ENCODE measurements at regions not wholly inside any gene's neighbourhood (a gene's known extent, or its start where the extent isn't known, plus 50 kb on each side); places are given as distances from the start of the nearest gene placed in this dataset.
"Not testable (repeated sequence)": the region's sequence is repeated elsewhere in the genome, so short reads cannot be mapped to it uniquely, and the experiment has no call there.

- TF ChIP-seq CTCF (IDR thresholded peaks at IDR 0.05; ENCODE audit: low read depth, low read length) (no peak), POLR2A (IDR thresholded peaks at IDR 0.05; ENCODE audit: extremely low read depth, insufficient read length) (no peak), MAX (IDR thresholded peaks at IDR 0.05; ENCODE audit: low read depth, low read length) (no peak), MYC (IDR thresholded peaks at IDR 0.05; ENCODE audit: low read depth, low read length) (no peak)
- no peak overlapping the region for H3K4me3 ChIP-seq (ENCODE audit: low read depth, low read length)
- DNase-seq (ENCODE audit: low read depth): no peak
Measured at GRCh38 chr4:54447304-54447703, 210.5 kb upstream of the KIT start.

- no peak overlapping the region for H3K4me3 ChIP-seq (ENCODE audit: low read depth, low read length)
- DNase-seq (ENCODE audit: low read depth): no peak
- TF ChIP-seq MYC (IDR thresholded peaks at IDR 0.05; ENCODE audit: low read depth, low read length) (no peak), MAX (IDR thresholded peaks at IDR 0.05; ENCODE audit: low read depth, low read length) (no peak)
Measured at GRCh38 chr4:54449999-54450398, 207.8 kb upstream of the KIT start.

GRCh38 chr4:54466960-54467359 is 190.8 kb upstream of the KIT start:
- not testable (repeated sequence) for H3K4me3 ChIP-seq (ENCODE audit: low read depth, low read length); DNase-seq (ENCODE audit: low read depth)

GRCh38 chr4:54473077-54473545 is 184.6 kb upstream of the KIT start:
- DNase-seq (ENCODE audit: low read depth): no peak
- H3K4me3 ChIP-seq (ENCODE audit: low read depth, low read length): no peak overlapping the region
- TF ChIP-seq POLR2A (IDR thresholded peaks at IDR 0.05; ENCODE audit: extremely low read depth, insufficient read length): no peak
- no peak for TF ChIP-seq MAX (IDR thresholded peaks at IDR 0.05; ENCODE audit: low read depth, low read length)
- TF ChIP-seq CTCF (IDR thresholded peaks at IDR 0.05; ENCODE audit: low read depth, low read length): no peak
- no peak for TF ChIP-seq MYC (IDR thresholded peaks at IDR 0.05; ENCODE audit: low read depth, low read length)

- no peak overlapping the region for H3K4me3 ChIP-seq (ENCODE audit: low read depth, low read length)
- DNase-seq (ENCODE audit: low read depth): no peak
- TF ChIP-seq MYC (IDR thresholded peaks at IDR 0.05; ENCODE audit: low read depth, low read length) (no peak), MAX (IDR thresholded peaks at IDR 0.05; ENCODE audit: low read depth, low read length) (no peak), POLR2A (IDR thresholded peaks at IDR 0.05; ENCODE audit: extremely low read depth, insufficient read length) (no peak)
Measured at GRCh38 chr4:54473798-54474197, 184.0 kb upstream of the KIT start.

GRCh38 chr4:54475546-54475945 is 182.2 kb upstream of the KIT start:
- DNase-seq (ENCODE audit: low read depth): no peak
- no peak for TF ChIP-seq CTCF (IDR thresholded peaks at IDR 0.05; ENCODE audit: low read depth, low read length)
- no peak for TF ChIP-seq MYC (IDR thresholded peaks at IDR 0.05; ENCODE audit: low read depth, low read length)
- no peak overlapping the region for H3K4me3 ChIP-seq (ENCODE audit: low read depth, low read length)

- TF ChIP-seq MAX (IDR thresholded peaks at IDR 0.05; ENCODE audit: low read depth, low read length): no peak
- no peak for TF ChIP-seq CTCF (IDR thresholded peaks at IDR 0.05; ENCODE audit: low read depth, low read length)
- no peak for TF ChIP-seq POLR2A (IDR thresholded peaks at IDR 0.05; ENCODE audit: extremely low read depth, insufficient read length)
- TF ChIP-seq MYC (IDR thresholded peaks at IDR 0.05; ENCODE audit: low read depth, low read length): no peak
- H3K4me3 ChIP-seq (ENCODE audit: low read depth, low read length): no peak overlapping the region
- DNase-seq (ENCODE audit: low read depth): no peak
Measured at GRCh38 chr4:54482529-54483200, 175.1 kb upstream of the KIT start.

Measured in NB4 (cell line).